Calu3 (cell line): ENCODE measurements at regions not wholly inside any gene's neighbourhood (a gene's known extent, or its start where the extent isn't known, plus 50 kb on each side); places are given as distances from the start of the nearest gene placed in this dataset.

ENCODE experiments used
- BruUV-seq: library from RNA; stranded (reverse); fragments of 400-500 nt; replicated peaks from 2 replicates; lab custom pipeline; 2021; lab: Mats Ljungman, UMichigan
- CTCF ChIA-PET: fragments of 300-600 bp; sonication (Branson Sonifier 250); formaldehyde crosslinking; loops from one replicate; lab custom pipeline; 2022; ENCODE audit warnings: antibody characterized with exemption; lab: Charles Lee
- DNase-seq: peaks from one replicate; pipeline ENCODE4 v3.0.0; 2022
- H3K27ac Mint-ChIP-seq: one replicate; pipeline ENCODE4 v1.8.0; 2022; ENCODE audit warnings: mixed read lengths; ENCODE audit not compliant: unreplicated experiment
- H3K27me3 Mint-ChIP-seq: one replicate; pipeline ENCODE4 v1.8.0; 2022; ENCODE audit warnings: mixed read lengths; ENCODE audit not compliant: unreplicated experiment
- H3K36me3 Mint-ChIP-seq: one replicate; pipeline ENCODE4 v1.8.0; 2022; ENCODE audit warnings: mild to moderate bottlenecking, moderate library complexity, mixed read lengths; ENCODE audit not compliant: insufficient read depth, unreplicated experiment
- H3K4me1 Mint-ChIP-seq: one replicate; pipeline ENCODE4 v1.8.0; 2022; ENCODE audit warnings: mild to moderate bottlenecking, low read depth, mixed read lengths; ENCODE audit not compliant: unreplicated experiment
- H3K4me3 Mint-ChIP-seq: one replicate; pipeline ENCODE4 v1.8.0; 2022; ENCODE audit warnings: mild to moderate bottlenecking, low read depth, moderate library complexity, mixed read lengths; ENCODE audit not compliant: unreplicated experiment
- H3K9me3 Mint-ChIP-seq: one replicate; pipeline ENCODE4 v1.8.0; 2022; ENCODE audit warnings: low read depth, mixed read lengths; ENCODE audit not compliant: unreplicated experiment
- intact Hi-C: fragments of 100-400 bp; cut with micrococcal nuclease; formaldehyde crosslinking; loops from one replicate; pipeline ENCODE4 v1.10.0; 2022; ENCODE audit not compliant: unreplicated experiment
- TF ChIP-seq, protein P1 (sequence below): fragments of 200-600 bp; IDR thresholded peaks from one replicate; pipeline ENCODE4 v1.8.0; 2022; ENCODE audit warnings: antibody characterized with exemption; ENCODE audit not compliant: unreplicated experiment

DNA sequence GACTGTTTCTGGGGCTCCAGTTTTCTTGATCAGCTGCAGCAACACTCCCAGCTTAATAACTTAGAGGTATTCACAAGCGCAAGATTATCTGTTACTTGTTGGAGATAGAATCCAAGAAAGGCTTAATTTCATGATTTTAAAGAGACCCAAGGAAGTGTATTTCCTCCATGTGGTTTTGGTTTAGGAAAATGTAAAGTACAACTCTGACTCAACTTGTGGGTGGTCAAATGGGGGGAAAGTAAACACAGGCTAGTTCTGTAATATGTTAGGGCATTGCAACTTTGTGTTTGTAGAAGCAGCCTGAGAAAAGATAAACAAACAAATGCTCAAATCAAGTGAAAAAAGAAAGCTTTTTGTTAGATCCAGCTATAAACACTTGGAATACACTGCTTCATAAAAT lies 90.1 kb upstream of the COL3A1 start:
- intact Hi-C loops = no loop called here
- no peak for DNase-seq
- BruUV-seq = no TSS peak
- H3K4me1 Mint-ChIP-seq = no peaks in the 10 kb centered on the region
- H3K27ac Mint-ChIP-seq = no peak overlapping the region
- H3K27me3 Mint-ChIP-seq = no peaks in the 10 kb centered on the region
- H3K9me3 Mint-ChIP-seq = no peaks in the 10 kb centered on the region
- no peaks in the 10 kb centered on the region for H3K36me3 Mint-ChIP-seq
- H3K4me3 Mint-ChIP-seq = no peak overlapping the region
- TF ChIP-seq, protein P1, sequence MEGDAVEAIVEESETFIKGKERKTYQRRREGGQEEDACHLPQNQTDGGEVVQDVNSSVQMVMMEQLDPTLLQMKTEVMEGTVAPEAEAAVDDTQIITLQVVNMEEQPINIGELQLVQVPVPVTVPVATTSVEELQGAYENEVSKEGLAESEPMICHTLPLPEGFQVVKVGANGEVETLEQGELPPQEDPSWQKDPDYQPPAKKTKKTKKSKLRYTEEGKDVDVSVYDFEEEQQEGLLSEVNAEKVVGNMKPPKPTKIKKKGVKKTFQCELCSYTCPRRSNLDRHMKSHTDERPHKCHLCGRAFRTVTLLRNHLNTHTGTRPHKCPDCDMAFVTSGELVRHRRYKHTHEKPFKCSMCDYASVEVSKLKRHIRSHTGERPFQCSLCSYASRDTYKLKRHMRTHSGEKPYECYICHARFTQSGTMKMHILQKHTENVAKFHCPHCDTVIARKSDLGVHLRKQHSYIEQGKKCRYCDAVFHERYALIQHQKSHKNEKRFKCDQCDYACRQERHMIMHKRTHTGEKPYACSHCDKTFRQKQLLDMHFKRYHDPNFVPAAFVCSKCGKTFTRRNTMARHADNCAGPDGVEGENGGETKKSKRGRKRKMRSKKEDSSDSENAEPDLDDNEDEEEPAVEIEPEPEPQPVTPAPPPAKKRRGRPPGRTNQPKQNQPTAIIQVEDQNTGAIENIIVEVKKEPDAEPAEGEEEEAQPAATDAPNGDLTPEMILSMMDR = no peak
- CTCF ChIA-PET = no interaction called here

DNA sequence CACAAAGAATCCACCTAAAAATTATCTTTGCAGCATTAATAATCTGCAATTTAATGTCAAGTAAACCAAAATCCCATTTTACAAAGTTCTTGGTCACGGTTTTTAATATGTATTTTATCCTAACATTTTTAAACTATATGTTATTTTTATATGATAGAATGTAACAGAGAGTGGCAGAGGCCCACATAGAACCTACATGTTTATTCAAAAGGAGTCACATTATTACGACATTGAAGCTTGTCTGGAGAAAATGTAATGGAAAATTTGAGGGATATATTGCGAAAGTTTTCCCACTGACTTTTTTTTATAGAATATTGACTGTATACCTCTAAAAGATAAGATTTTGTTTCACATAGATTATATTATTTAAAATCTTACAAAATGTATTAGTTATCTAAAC lies 89.7 kb upstream of the COL3A1 start:
- H3K27me3 Mint-ChIP-seq = no peaks in the 10 kb centered on the region
- intact Hi-C loops = no loop called here
- TF ChIP-seq, protein P1 = no peak
- H3K9me3 Mint-ChIP-seq = no peaks in the 10 kb centered on the region
- no peak overlapping the region for H3K27ac Mint-ChIP-seq
- H3K36me3 Mint-ChIP-seq = no peaks in the 10 kb centered on the region
- no peak for DNase-seq
- CTCF ChIA-PET = no interaction called here
- H3K4me1 Mint-ChIP-seq = no peaks in the 10 kb centered on the region
- H3K4me3 Mint-ChIP-seq = no peak overlapping the region
- BruUV-seq = no TSS peak

DNA sequence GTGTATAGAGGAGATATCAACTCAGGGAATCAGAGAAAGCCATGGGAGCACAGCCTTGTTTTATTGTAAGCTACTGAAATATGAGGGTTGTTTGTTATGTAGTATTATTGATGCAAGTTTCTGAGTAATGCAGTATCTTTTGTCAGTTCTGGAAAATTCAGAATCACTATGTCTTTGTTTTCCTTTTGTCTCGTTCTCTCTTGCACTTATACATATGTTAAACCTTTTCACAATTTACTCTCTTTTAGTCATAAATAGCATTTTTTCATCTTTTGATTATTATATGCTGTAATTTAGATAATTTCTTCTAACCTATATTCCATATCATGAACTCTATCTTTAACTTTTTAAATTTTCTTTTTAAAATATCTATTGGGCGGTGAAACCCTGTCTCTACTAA lies 85.0 kb upstream of the COL3A1 start:
- BruUV-seq = no TSS peak
- no peaks in the 10 kb centered on the region for H3K4me1 Mint-ChIP-seq
- intact Hi-C loops = no loop called here
- H3K4me3 Mint-ChIP-seq = no peak overlapping the region
- CTCF ChIA-PET = no interaction called here
- TF ChIP-seq, protein P1 = no peak
- no peaks in the 10 kb centered on the region for H3K36me3 Mint-ChIP-seq
- H3K9me3 Mint-ChIP-seq = no peaks in the 10 kb centered on the region
- DNase-seq = no peak
- H3K27me3 Mint-ChIP-seq = no peaks in the 10 kb centered on the region
- no peak overlapping the region for H3K27ac Mint-ChIP-seq

DNA sequence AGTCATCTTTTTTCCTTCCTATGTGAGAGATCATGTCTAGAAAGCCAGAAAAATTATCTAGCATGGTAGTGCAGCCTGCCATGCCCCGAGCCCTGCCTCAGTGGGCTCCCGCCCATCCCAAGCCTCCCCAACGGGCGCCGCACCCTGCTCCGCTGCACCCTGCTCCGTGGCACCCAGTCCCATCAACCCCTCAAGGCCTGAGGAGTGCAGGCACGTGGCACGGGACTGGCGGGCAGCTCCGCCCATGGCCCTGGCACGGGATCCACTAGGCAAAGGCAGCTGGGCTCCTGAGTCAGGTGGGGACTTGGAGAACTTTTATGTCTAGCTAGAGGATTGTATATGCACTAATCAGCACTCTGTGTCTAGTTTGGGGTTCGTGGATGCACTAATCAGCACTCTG lies 83.4 kb upstream of the COL3A1 start:
- intact Hi-C loops = no loop called here
- BruUV-seq = no TSS peak
- TF ChIP-seq, protein P1 = no peak
- no peaks in the 10 kb centered on the region for H3K27me3 Mint-ChIP-seq
- CTCF ChIA-PET = no interaction called here
- no peak overlapping the region for H3K27ac Mint-ChIP-seq
- no peak for DNase-seq
- H3K9me3 Mint-ChIP-seq = no peaks in the 10 kb centered on the region
- H3K4me3 Mint-ChIP-seq = no peak overlapping the region
- H3K4me1 Mint-ChIP-seq = no peaks in the 10 kb centered on the region
- no peaks in the 10 kb centered on the region for H3K36me3 Mint-ChIP-seq
